ENCODE measurements at regions not wholly inside any gene's neighbourhood (a gene's known extent, or its start where the extent isn't known, plus 50 kb on each side); places are given as distances from the start of the nearest gene placed in this dataset.

- TF ChIP-seq EZH2 (IDR thresholded peaks at IDR 0.05; ENCODE audit: insufficient read depth, poor library complexity, severe bottlenecking) (no peak), EZH2phosphoT487 (IDR thresholded peaks at IDR 0.05; ENCODE audit: insufficient read depth, low read depth) (no peak)
Observed at GRCh38 chr11:4194889-4195288, 100.3 kb downstream of the RRM1 start.
